ENCODE measurements at regions not wholly inside any gene's neighbourhood (a gene's known extent, or its start where the extent isn't known, plus 50 kb on each side); places are given as distances from the start of the nearest gene placed in this dataset.
"Not testable (repeated sequence)": the region's sequence is repeated elsewhere in the genome, so short reads cannot be mapped to it uniquely, and the experiment has no call there.

GRCh38 chr10:52499281-52499680 is 185.2 kb downstream of the DKK1 start:
- Histone ChIP-seq H3K4me3 (no peak overlapping the region), H3K27ac (no peak overlapping the region), H3K4me1 (no peaks in the 10 kb centered on the region), H3K36me3 (no peaks in the 10 kb centered on the region), H3K27me3 (no peaks in the 10 kb centered on the region), H3K9me3 (no peaks in the 10 kb centered on the region)
- no peak for DNase-seq (ENCODE audit: low spot score in 2 of 2)
- WGBS, 2 donors: 94 to 96% methylated on average over 7 of the region's 7 CpGs
- TF ChIP-seq EP300 (IDR thresholded peaks at IDR 0.05) (no peak), POLR2A (IDR thresholded peaks at IDR 0.05) (no peak)
- TF ChIP-seq, protein P1, sequence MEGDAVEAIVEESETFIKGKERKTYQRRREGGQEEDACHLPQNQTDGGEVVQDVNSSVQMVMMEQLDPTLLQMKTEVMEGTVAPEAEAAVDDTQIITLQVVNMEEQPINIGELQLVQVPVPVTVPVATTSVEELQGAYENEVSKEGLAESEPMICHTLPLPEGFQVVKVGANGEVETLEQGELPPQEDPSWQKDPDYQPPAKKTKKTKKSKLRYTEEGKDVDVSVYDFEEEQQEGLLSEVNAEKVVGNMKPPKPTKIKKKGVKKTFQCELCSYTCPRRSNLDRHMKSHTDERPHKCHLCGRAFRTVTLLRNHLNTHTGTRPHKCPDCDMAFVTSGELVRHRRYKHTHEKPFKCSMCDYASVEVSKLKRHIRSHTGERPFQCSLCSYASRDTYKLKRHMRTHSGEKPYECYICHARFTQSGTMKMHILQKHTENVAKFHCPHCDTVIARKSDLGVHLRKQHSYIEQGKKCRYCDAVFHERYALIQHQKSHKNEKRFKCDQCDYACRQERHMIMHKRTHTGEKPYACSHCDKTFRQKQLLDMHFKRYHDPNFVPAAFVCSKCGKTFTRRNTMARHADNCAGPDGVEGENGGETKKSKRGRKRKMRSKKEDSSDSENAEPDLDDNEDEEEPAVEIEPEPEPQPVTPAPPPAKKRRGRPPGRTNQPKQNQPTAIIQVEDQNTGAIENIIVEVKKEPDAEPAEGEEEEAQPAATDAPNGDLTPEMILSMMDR (IDR thresholded peaks at IDR 0.05): no peak

DNA sequence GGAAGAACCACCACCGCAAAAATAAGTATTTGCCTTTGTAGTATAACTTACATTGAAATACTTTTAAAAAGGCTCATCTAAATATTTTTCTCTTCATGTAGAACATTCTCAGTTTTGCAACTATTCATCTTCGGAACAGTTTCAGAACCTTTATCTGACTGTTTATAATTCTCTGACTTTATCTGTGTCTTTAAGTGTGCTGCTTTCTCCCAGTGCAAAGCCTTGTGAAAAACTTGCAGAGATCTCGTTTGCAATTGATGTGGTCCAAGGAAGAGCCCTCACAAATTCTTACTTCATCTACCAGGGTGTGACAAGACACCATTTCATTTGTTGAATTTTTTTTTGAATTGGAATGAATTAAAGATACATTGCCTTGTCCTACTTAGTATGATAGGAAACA is 186.4 kb downstream of the DKK1 start:
- 88% methylated on average over 3 of the region's 3 CpGs for whole genome bisulfite sequencing, 2 donors
- Histone ChIP-seq H3K36me3 (no peaks in the 10 kb centered on the region), H3K27me3 (no peaks in the 10 kb centered on the region), H3K4me1 (no peaks in the 10 kb centered on the region), H3K4me3 (no peak overlapping the region), H3K27ac (no peak overlapping the region), H3K9me3 (peaks cover 0 to 8% (median 0%) of the 10 kb centered on the region in 4 donors)
- no peak for TF ChIP-seq POLR2A (IDR thresholded peaks at IDR 0.05)
- TF ChIP-seq, protein P1 (IDR thresholded peaks at IDR 0.05): no peak
- TF ChIP-seq EP300 (IDR thresholded peaks at IDR 0.05): no peak
- no peak for DNase-seq (ENCODE audit: low spot score in 2 of 2)

GRCh38 chr10:52502237-52502636 is 188.2 kb downstream of the DKK1 start:
- Histone ChIP-seq H3K9me3 (peaks cover 0 to 8% (median 0%) of the 10 kb centered on the region in 4 donors), H3K27ac (no peak overlapping the region), H3K4me1 (no peaks in the 10 kb centered on the region), H3K4me3 (no peak overlapping the region), H3K36me3 (no peaks in the 10 kb centered on the region), H3K27me3 (no peaks in the 10 kb centered on the region)
- WGBS, 2 donors: 74 to 77% methylated on average over 2 of the region's 2 CpGs
- DNase-seq (ENCODE audit: low spot score in 2 of 2): no peak
- TF ChIP-seq POLR2A (IDR thresholded peaks at IDR 0.05): no peak
- TF ChIP-seq EP300 (IDR thresholded peaks at IDR 0.05): no peak
- TF ChIP-seq, protein P1 (IDR thresholded peaks at IDR 0.05): no peak

DNA sequence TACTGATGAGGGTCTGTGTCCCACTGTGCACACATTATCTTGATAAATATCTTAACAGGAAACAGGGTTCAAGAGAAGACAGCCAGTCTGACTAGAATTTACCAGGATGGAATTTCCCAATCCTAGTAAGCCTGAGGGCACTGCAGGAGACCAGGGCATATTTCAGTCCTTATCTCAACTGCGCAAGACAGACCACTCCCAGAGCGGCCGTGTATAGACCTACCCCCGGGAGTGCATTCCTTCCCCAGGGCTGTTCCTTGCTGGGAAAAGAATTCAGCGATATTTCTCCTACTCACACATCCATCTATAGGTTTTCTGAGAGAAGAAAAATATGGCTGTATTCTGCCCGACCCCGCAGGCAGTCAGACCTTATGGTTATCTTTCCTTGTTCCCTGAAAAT is 191.3 kb downstream of the DKK1 start:
- not testable (repeated sequence) for H3K4me1 ChIP-seq, H3K4me3 ChIP-seq

GRCh38 chr10:52514481-52514880 is 200.4 kb downstream of the DKK1 start:
- Histone ChIP-seq H3K36me3 (no peaks in the 10 kb centered on the region), H3K27me3 (no peaks in the 10 kb centered on the region), H3K4me3 (no peak overlapping the region), H3K4me1 (no peaks in the 10 kb centered on the region), H3K27ac (no peak overlapping the region), H3K9me3 (peaks cover 0 to 7% (median 0%) of the 10 kb centered on the region in 4 donors)
- DNase-seq (ENCODE audit: low spot score in 2 of 2): no peak
- WGBS, 2 donors: 47 to 50% methylated on average over 1 of the region's 1 CpG
- TF ChIP-seq EP300 (IDR thresholded peaks at IDR 0.05): no peak
- TF ChIP-seq POLR2A (IDR thresholded peaks at IDR 0.05): no peak
- TF ChIP-seq, protein P1 (IDR thresholded peaks at IDR 0.05): no peak

More for the DNA sequence above, 191.3 kb downstream of the DKK1 start:
- not testable (repeated sequence) for H3K36me3 ChIP-seq; DNase-seq (ENCODE audit: low spot score in 2 of 2); H3K27me3 ChIP-seq; H3K27ac ChIP-seq
- peaks cover 0 to 13% (median 0%) of the 10 kb centered on the region in 4 donors for H3K9me3 ChIP-seq
- WGBS, 2 donors: 92 to 95% methylated on average over 7 of the region's 7 CpGs

DNA sequence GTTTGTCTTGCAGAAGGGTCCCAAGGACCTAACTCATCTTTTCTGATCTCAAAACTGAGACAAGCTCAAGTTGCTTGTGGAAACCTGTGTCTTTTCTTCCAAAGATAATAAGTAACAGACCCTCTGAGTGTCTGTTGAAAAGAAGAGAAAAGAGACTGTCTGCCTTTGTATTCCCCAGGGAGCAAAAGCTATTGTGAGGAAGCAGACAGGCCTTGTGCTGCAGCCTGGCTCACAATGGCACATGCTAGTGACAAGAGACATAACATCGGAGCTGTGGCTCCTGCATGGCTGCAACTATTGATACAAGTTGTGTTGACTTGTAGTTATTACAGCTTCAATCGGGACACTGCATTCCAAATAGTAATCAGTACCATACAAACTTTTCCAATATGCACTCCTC is 202.9 kb downstream of the DKK1 start:
- Histone ChIP-seq H3K36me3 (no peaks in the 10 kb centered on the region), H3K9me3 (peaks cover 0 to 2% (median 0%) of the 10 kb centered on the region in 4 donors), H3K4me3 (no peak overlapping the region), H3K4me1 (no peaks in the 10 kb centered on the region), H3K27ac (no peak overlapping the region), H3K27me3 (no peaks in the 10 kb centered on the region)
- TF ChIP-seq, protein P1 (IDR thresholded peaks at IDR 0.05): no peak
- no peak for TF ChIP-seq EP300 (IDR thresholded peaks at IDR 0.05)
- TF ChIP-seq POLR2A (IDR thresholded peaks at IDR 0.05): no peak
- WGBS, 2 donors: 24 to 30% methylated on average over 2 of the region's 2 CpGs
- no peak for DNase-seq (ENCODE audit: low spot score in 2 of 2)
